HG02759 (cell line): ENCODE measurements at regions not wholly inside any gene's neighbourhood (a gene's known extent, or its start where the extent isn't known, plus 50 kb on each side); places are given as distances from the start of the nearest gene placed in this dataset.

ENCODE experiments used
- ATAC-seq: cut with Tn5 transposase; IDR thresholded peaks from one replicate; pipeline ENCODE4 v1.9.1; 2021; ENCODE audit warnings: mild to moderate bottlenecking, moderate library complexity; ENCODE audit not compliant: unreplicated experiment

- ATAC-seq, result no peak
Measured at GRCh38 chr4:159497936-159498335, 395.1 kb downstream of the RAPGEF2 start.

- no peak for ATAC-seq
Measured at GRCh38 chr4:159498446-159499115, 395.7 kb downstream of the RAPGEF2 start.

GRCh38 chr4:159500861-159501260 is 398.0 kb downstream of the RAPGEF2 start:
- ATAC-seq, result no peak

- ATAC-seq, result no peak
Measured at GRCh38 chr4:159503236-159504008, 400.5 kb downstream of the RAPGEF2 start.

- no peak for ATAC-seq
Measured at GRCh38 chr4:159504684-159505083, 401.8 kb downstream of the RAPGEF2 start.

- ATAC-seq, result no peak
Measured at GRCh38 chr4:159505266-159505975, 402.5 kb downstream of the RAPGEF2 start.

GRCh38 chr4:159506801-159507517 is 404.1 kb downstream of the RAPGEF2 start:
- no peak for ATAC-seq

- no peak for ATAC-seq
Measured at GRCh38 chr4:159508917-159509500, 406.1 kb downstream of the RAPGEF2 start.

GRCh38 chr4:159512348-159512747 is 409.5 kb downstream of the RAPGEF2 start:
- no peak for ATAC-seq

GRCh38 chr4:159515314-159516025 is 412.6 kb downstream of the RAPGEF2 start:
- no peak for ATAC-seq

- ATAC-seq, result no peak
Measured at GRCh38 chr4:159516556-159517140, 413.8 kb downstream of the RAPGEF2 start.

- ATAC-seq, result no peak
Measured at GRCh38 chr4:159520074-159520473, 417.2 kb downstream of the RAPGEF2 start.

- ATAC-seq, result no peak
Measured at GRCh38 chr4:159526172-159526571, 423.3 kb downstream of the RAPGEF2 start.

GRCh38 chr4:159534655-159535054 is 431.8 kb downstream of the RAPGEF2 start:
- no peak for ATAC-seq

- ATAC-seq, result no peak
Measured at GRCh38 chr4:159538556-159538955, 435.7 kb downstream of the RAPGEF2 start.

GRCh38 chr4:159540038-159540437 is 437.2 kb downstream of the RAPGEF2 start:
- no peak for ATAC-seq

GRCh38 chr4:159540501-159540900 is 437.6 kb downstream of the RAPGEF2 start:
- no peak for ATAC-seq

- ATAC-seq, result no peak
Measured at GRCh38 chr4:159541143-159541542, 438.3 kb downstream of the RAPGEF2 start.

GRCh38 chr4:159542296-159542695 is 439.4 kb downstream of the RAPGEF2 start:
- ATAC-seq, result no peak

GRCh38 chr4:159543831-159544230 is 441.0 kb downstream of the RAPGEF2 start:
- no peak for ATAC-seq
